HG03135 (cell line): ENCODE measurements at regions not wholly inside any gene's neighbourhood (a gene's known extent, or its start where the extent isn't known, plus 50 kb on each side); places are given as distances from the start of the nearest gene placed in this dataset.

ENCODE experiments used
- ATAC-seq: cut with Tn5 transposase; IDR thresholded peaks from one replicate; pipeline ENCODE4 v1.9.1; 2021; ENCODE audit warnings: mild to moderate bottlenecking, moderate library complexity; ENCODE audit not compliant: unreplicated experiment

- ATAC-seq = no peak
Measured at GRCh38 chr21:35770101-35770945, 290.0 kb downstream of the SETD4 start.

- ATAC-seq = no peak
Measured at GRCh38 chr21:35768187-35768586, 292.1 kb downstream of the SETD4 start.

GRCh38 chr21:35764586-35764985 is 295.7 kb downstream of the SETD4 start:
- ATAC-seq = no peak

- no peak for ATAC-seq
Measured at GRCh38 chr21:35764077-35764476, 296.2 kb downstream of the SETD4 start.

DNA sequence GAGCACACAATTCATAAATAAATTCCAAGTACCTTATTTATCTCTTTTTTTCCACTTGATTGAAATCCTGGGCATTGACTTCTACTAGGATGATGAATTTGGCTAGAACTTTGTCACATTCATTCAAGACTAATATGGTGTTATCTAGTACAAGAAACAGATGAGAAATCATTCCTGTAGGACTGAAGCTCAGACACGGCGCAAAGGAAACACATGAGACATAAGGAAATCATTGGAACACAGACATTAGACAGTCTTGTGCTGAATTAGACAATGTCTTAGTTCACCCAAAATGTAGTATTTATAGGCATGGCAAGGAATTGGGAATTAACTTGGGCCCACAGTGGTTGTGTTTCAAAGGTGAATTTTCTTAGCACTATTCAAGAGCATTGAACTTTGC is 305.7 kb downstream of the SETD4 start:
- ATAC-seq = no peak

GRCh38 chr21:35753308-35753707 is 307.0 kb downstream of the SETD4 start:
- no peak for ATAC-seq

GRCh38 chr21:35751171-35751570 is 309.2 kb downstream of the SETD4 start:
- no peak for ATAC-seq

DNA sequence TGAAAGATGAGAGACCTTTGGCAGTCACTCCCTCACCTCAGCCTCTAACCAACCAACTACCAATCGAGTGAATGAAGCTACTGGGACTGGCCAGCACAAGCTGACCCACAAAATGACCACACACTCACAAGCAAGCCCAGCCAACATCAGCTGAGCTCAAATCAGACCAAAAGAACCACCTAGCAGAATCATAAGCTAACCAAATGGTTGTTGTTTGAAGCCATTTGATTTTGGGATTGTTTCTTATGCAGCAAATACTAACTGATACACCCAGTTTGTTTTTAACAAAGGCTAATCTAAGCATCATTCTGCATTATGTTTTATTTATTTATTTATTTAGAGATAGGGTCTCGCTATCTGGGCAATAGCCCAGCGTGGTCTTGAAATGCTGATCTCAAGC is 310.4 kb downstream of the SETD4 start:
- ATAC-seq = no peak

- ATAC-seq = no peak
Measured at GRCh38 chr21:35748678-35749314, 311.5 kb downstream of the SETD4 start.

DNA sequence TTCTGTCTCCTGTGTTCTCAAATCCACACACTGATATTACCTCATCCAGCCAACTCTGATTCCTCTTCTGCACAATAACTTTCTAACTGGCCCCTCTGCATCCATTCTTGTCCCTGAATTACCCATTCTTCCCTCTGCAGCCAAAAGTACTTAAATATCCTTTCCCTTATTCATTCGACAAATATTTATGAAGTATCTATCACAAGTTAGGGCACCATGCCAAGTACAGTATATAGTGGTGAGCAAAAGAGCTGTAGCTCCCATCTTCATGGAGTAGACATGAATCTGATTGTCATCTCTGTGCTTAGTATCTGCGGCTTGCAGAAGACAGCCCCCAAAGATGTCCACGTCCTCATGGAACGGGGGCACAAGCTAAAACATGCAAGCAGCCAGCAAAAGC is 316.8 kb downstream of the SETD4 start:
- ATAC-seq = no peak

GRCh38 chr21:35738347-35738961 is 321.9 kb downstream of the SETD4 start:
- ATAC-seq = no peak

GRCh38 chr21:35737899-35738346 is 322.4 kb downstream of the SETD4 start:
- no peak for ATAC-seq

GRCh38 chr21:35737449-35737848 is 322.9 kb downstream of the SETD4 start:
- ATAC-seq = no peak

DNA sequence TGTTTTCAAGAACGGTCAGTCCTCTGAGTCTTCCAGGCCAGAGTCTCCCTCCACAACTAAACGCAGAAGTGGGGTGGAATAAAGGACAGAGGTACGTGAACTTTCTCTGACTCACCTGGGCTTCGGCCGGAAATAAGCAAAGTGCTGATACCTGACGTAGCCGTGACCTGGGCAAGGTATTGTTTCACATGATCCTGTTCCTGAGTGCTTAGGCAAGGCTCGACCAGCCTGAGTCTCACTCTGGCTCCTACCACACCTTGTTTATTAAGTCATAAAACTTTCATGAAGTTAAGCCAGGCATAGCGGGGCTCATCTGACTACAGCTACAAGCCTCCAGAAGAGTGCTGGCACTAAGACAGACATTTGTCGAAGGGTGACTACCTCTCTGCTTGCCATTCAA is 327.5 kb downstream of the SETD4 start:
- ATAC-seq = no peak

DNA sequence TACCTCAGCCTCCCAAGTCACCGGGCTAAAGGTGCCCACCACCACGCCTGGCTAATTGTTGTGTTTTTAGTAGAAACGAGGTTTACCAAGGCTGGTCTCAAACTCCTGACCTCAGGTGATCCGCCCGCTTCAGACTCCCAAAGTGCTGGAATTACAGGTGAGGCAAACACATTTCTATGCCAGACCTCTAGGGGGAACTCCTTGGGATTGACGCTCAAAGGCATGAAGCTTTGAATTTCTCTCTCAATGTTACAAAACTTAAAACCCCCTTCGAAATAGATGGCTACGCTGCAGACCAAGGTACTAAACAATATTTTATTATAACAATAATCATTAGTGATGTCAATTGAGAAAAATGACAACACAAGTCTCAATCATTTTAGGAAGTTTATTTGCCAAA is 330.0 kb downstream of the SETD4 start:
- ATAC-seq = no peak

DNA sequence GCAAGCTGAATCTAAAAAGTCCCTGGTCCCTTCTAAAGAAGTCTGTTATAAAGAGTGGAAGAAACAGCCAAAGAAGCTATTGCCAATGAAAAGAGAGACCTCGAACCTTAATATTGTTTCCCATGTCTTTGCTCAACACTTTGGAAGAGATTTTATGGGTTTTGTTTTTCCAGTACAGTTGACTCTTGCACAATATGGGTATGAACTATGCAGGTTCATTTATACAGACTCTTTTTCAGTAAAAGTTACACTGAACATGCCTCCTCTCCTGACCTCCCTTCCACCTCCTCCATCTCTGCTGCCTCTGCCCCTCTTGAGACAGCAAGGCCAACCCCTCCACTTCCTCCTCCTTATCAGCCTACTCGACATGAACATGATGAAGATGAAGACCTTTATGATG is 332.5 kb downstream of the SETD4 start:
- no peak for ATAC-seq

DNA sequence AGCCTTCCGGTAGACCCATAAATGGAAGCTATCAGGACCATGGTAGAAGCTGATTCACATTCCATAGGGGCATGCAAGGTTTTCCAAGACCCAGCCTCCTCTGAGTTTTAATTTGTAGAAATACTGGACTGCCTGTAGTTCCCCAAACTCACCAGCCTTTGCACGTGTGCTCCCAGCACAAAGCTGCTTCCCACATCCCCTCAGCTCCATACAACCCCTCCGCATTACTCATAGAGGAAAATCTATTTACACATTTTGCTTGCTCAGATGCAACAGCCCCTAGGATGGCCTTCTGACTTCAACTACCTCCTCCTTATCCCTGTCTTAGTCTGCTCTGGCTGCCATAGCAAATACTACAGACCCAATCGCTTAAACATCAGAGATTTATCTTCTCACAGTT is 336.2 kb downstream of the SETD4 start:
- no peak for ATAC-seq

- no peak for ATAC-seq
Measured at GRCh38 chr21:35721701-35722100, 338.6 kb downstream of the SETD4 start.

DNA sequence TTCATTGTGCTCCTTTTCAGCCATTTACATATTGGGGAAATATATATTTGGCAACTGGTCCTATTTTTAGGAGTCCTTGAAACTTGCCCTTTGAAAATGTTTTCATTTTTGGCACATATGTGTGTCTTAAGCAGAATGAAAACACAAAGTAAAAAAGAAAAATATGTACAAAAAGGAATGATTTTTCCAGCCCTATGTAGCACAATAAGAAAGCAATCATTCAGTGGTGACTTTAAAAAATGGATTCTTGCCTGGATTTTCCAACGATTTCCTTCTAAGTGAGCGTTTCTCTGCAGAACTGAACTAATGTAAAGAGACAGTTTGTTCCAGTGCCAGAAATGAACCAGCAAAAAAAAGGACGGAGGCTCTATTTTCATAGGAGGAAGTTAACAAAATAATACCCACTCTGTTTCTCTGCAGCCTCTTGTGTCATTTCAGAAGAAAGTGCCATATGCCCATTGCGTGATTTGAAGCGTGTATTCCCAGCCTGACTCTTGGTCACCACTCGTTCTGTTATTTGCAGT is 340.1 kb downstream of the SETD4 start:
- ATAC-seq = no peak

DNA sequence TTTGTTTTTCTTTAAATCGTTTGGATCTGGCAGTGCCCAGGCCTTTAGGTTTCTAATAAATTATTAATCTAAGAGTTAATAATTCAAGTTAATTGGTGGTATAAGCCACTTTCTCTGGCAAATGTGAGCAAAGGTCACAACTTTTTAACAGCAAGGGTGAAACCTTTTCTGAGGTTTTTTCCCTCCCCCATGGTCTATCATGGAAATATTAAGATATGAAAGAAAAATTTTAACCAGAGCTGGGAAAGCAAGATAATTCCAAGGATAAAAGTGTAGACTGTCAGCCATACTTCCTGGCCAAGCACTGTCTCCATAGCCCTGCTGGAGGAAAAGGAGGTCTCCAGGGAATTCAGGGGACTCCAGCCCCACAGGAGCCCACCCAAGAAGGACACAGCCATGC is 341.2 kb downstream of the SETD4 start:
- no peak for ATAC-seq

GRCh38 chr21:35716876-35717565 is 343.3 kb downstream of the SETD4 start:
- ATAC-seq = no peak
